ENCODE measurements at regions not wholly inside any gene's neighbourhood (a gene's known extent, or its start where the extent isn't known, plus 50 kb on each side); places are given as distances from the start of the nearest gene placed in this dataset.
"Not testable (repeated sequence)": the region's sequence is repeated elsewhere in the genome, so short reads cannot be mapped to it uniquely, and the experiment has no call there.

DNA sequence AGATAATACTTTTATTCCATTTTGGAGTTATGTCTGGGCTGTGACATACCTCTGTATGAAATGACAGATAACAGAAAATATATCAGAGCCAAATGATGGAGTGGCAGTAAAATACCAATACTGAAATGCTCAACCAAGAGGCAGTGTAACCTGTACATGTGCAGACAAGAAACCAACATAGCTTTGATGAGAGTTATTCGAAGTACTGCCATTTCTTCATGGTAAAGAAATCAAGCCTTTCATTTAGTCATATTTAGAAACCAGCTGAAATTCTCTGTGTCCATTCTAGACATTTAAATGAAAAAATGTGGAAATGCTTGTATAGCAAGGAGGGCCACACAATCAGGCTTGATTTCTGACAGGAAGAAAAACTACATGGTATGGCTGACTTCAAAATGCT lies 127.1 kb upstream of the PTPRZ1 start:
- no peak for DNase-seq (ENCODE audit: low spot score)
- TF ChIP-seq, protein P1, sequence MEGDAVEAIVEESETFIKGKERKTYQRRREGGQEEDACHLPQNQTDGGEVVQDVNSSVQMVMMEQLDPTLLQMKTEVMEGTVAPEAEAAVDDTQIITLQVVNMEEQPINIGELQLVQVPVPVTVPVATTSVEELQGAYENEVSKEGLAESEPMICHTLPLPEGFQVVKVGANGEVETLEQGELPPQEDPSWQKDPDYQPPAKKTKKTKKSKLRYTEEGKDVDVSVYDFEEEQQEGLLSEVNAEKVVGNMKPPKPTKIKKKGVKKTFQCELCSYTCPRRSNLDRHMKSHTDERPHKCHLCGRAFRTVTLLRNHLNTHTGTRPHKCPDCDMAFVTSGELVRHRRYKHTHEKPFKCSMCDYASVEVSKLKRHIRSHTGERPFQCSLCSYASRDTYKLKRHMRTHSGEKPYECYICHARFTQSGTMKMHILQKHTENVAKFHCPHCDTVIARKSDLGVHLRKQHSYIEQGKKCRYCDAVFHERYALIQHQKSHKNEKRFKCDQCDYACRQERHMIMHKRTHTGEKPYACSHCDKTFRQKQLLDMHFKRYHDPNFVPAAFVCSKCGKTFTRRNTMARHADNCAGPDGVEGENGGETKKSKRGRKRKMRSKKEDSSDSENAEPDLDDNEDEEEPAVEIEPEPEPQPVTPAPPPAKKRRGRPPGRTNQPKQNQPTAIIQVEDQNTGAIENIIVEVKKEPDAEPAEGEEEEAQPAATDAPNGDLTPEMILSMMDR (IDR thresholded peaks at IDR 0.05; ENCODE audit: extremely low read depth, missing control alignments), result no peak

DNA sequence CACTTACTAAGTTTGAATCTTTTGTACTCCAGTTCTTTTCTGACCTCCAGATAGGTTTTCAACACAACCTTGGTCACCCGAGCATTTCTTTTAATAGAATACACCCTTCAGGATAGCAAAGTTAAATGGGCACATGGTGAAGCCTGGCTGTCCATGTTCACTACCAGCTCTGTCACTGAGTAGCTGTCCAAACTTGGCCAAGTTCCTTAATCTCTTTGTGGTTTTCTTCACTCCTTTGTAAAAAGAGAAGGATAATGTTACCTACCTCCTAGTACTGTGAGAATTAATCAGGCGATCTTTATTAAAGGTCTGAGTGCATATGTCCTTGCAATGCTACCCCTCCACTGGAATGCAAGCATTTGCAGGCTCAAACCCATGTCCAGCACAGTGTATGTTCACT lies 128.1 kb upstream of the PTPRZ1 start:
- TF ChIP-seq, protein P1 (IDR thresholded peaks at IDR 0.05; ENCODE audit: extremely low read depth, missing control alignments), result no peak
- DNase-seq (ENCODE audit: low spot score), result no peak

DNA sequence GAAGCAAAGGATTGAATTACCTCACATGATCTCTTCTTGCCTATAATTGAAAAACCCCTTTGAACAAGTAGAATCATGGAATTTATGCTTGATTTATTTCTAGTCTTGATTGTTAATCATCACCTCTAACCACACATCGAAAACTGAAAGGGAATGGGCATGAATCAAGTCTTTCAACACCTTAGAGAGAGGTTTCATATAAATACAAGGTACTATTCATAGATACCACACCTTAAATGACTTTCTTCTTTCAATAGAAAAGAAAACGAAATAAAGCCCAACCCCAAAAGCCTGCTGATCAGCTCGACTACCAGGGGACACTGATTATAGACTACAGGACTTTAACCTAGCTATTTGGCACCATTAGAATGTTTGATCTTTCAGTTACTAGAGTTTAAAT lies 128.6 kb upstream of the PTPRZ1 start:
- TF ChIP-seq, protein P1 (IDR thresholded peaks at IDR 0.05; ENCODE audit: extremely low read depth, missing control alignments), result no peak
- DNase-seq (ENCODE audit: low spot score), result no peak

DNA sequence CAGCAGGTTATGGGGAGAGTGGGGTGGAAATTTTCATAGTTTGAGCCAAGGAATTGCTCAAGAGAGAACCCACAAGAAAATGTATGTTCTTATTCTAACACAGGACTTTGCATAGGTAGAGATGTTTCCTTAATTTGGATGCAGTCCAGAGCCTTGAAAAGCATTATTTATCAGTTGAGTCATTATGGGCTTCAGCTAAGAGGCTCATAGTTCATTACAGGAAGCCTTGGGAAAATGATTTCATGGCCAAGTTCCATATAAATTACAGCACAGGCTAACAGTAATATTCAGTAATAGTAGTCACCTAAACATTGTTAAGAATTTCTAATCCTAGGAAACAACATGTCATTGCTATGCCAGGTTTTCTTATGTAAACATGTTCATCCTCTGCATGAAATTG lies 131.1 kb upstream of the PTPRZ1 start:
- DNase-seq (ENCODE audit: low spot score), result no peak
- TF ChIP-seq, protein P1 (IDR thresholded peaks at IDR 0.05; ENCODE audit: extremely low read depth, missing control alignments), result no peak

DNA sequence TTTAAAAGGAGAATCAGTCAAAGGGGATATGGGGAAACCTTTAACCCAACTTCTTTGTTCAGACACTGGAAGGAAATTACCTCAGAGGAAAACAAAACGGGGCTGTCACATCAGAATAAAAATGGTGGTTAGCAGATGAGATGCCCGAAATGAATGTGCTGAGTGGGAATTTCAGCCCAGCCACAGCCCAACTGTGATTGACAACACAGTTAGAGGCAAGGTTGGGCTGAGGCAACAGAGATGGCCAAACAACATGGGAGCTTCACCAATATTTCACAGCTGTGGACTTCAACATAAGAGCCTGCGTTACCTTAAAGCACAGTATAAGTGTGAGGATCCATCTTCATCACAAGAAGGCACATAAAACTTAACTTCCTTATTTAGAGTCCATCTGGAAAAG lies 133.5 kb upstream of the PTPRZ1 start:
- TF ChIP-seq, protein P1 (IDR thresholded peaks at IDR 0.05; ENCODE audit: extremely low read depth, missing control alignments), result no peak
- DNase-seq (ENCODE audit: low spot score), result no peak

DNA sequence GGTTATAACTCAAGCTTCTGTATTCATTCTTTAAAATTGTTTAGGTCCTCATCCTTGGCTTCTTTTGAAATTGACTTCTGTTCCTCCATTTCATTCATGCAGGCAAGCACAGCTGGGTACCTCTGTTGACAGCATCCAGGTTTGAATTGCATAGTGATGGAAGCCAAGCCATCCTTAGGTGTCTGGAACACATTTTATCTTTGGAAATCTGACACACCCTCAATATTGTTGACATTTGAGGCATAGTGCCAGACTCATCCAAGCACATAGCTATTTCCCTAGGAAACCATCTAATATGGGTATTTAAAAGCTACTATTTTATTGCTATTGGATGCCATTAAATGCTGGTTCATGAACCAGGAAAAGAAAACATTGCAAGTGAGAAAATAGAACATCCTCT lies 142.1 kb upstream of the PTPRZ1 start:
- TF ChIP-seq, protein P1 (IDR thresholded peaks at IDR 0.05; ENCODE audit: extremely low read depth, missing control alignments), result no peak

DNA sequence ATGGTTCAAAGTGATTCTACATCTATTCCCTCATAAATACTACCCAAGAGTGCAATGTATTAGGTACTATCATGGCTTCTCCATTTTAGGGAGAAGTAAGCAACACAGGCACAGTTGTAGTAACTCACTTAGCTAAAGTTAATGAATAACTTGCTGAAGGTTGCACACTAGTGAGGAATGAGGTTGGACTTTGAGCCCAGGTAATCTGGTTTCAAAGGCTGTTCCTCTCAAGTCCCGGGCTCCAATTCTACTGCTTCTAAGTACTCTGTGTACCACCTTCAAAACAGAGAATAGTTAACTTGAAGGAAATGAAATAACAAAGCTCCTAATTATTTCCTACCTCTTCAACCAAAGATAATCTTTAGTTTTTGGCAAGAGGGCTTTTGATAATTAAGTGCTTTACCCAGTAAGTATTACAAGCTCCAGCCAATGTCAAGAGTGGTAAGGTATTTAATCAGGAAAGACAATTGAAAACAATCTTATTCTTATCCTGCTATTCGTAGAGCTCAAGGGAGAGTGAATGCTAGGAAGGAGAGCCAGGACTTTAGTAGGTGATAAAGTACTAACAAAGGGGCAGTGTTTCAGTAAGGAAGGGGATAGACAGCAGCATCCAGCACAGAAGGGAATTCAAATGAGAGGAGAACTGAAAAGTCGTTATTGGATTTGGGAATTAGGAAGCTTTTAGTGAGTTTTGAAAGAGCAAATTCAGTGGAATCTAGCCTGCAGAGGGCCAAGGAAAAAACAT lies 158.2 kb upstream of the PTPRZ1 start:
- no peak for DNase-seq (ENCODE audit: low spot score)
- TF ChIP-seq, protein P1 (IDR thresholded peaks at IDR 0.05; ENCODE audit: extremely low read depth, missing control alignments), result no peak

More for the DNA sequence above, 142.1 kb upstream of the PTPRZ1 start:
- no peak for DNase-seq (ENCODE audit: low spot score)

DNA sequence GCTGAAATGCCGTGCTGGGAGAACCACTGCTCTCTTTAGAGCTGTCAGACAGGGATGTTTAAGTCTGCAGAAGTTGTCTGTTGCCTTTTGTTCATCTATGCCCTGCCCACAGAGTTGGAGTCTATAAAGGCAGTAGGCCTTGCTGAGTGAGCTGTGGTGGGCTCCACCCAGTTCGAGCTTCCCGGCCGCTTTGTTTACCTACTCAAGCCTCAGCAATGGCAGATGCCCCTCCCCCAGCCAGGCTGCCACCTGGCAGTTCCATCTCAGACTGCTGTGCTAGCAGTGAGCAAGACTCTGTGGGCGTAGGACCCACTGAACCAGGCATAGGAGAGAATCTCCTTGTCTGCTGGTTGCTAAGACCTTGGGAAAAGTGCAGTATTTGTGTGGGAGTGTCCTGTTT lies 160.0 kb upstream of the PTPRZ1 start:
- not testable (repeated sequence) for DNase-seq (ENCODE audit: low spot score)

Measured in GM20000 (cell line).